Astrocyte of the cerebellum (primary cell): ENCODE measurements at regions not wholly inside any gene's neighbourhood (a gene's known extent, or its start where the extent isn't known, plus 50 kb on each side); places are given as distances from the start of the nearest gene placed in this dataset.
"Not testable (repeated sequence)": the region's sequence is repeated elsewhere in the genome, so short reads cannot be mapped to it uniquely, and the experiment has no call there.

Source experiments
- DNase-seq: peaks from one replicate; pipeline ENCODE4 v3.0.0-alpha.2; 2011; ENCODE audit warnings: low read depth
- H3K4me3 ChIP-seq: 2 replicates; pipeline ENCODE4 v1.5.1; 2011; ENCODE audit warnings: mild to moderate bottlenecking, low read depth, low read length, moderate library complexity
- in situ Hi-C: cut with HindIII; loops from 2 replicates; pipeline ENCODE4 v1.10.0; 2017; ENCODE audit warnings: low sequenced_read_pairs
- TF ChIP-seq, protein P1 (sequence below): IDR thresholded peaks from 2 replicates; pipeline ENCODE4 v1.5.1; 2012; ENCODE audit warnings: low read length, low read depth, moderate library complexity, mild to moderate bottlenecking; ENCODE audit errors: missing control alignments

GRCh38 chr3:168801794-168802193 lies 706.1 kb upstream of the GOLIM4 start:
- in situ Hi-C loops: no loop called here
- no peak overlapping the region for H3K4me3 ChIP-seq
- TF ChIP-seq, protein P1, sequence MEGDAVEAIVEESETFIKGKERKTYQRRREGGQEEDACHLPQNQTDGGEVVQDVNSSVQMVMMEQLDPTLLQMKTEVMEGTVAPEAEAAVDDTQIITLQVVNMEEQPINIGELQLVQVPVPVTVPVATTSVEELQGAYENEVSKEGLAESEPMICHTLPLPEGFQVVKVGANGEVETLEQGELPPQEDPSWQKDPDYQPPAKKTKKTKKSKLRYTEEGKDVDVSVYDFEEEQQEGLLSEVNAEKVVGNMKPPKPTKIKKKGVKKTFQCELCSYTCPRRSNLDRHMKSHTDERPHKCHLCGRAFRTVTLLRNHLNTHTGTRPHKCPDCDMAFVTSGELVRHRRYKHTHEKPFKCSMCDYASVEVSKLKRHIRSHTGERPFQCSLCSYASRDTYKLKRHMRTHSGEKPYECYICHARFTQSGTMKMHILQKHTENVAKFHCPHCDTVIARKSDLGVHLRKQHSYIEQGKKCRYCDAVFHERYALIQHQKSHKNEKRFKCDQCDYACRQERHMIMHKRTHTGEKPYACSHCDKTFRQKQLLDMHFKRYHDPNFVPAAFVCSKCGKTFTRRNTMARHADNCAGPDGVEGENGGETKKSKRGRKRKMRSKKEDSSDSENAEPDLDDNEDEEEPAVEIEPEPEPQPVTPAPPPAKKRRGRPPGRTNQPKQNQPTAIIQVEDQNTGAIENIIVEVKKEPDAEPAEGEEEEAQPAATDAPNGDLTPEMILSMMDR: no peak
- peak; percentile 41 for DNase-seq

DNA sequence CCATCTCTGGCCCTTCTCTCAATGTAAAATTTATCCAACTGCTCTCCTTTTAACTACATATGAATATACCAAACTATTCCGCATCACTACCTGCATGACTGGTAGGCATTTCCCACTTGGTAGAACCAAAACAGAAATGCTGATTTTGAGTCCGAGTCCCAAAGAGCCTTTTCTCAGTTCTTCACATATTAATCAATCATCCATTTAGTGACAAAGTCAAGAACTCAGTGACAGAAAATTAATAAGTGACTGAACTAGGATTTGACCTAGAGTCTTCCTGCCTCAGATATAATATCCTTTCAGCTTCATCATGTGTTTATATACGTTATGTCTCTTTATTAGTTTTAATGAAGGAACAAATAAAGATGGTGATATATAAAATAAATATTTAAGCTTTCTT lies 700.6 kb upstream of the GOLIM4 start:
- in situ Hi-C loops: no loop called here
- TF ChIP-seq, protein P1: no peak
- no peak for DNase-seq
- no peak overlapping the region for H3K4me3 ChIP-seq

DNA sequence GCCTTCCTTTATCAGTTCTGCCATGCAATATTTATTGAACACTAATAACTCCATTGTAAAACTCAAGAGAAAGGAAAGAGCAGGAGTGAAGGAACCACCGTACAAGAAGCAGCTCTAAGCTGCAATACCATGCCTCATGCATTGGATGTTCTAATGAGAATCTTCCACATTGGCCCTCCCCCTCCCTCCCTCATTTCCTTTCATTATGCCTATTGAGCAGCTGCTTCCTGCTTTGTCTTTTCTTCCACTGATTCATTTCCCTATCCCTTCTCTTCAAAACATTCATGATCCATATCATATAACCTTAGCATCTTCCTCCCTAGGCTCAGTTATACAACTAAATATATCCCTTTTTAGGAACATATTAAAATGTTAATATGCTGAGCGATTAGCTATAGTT lies 698.7 kb upstream of the GOLIM4 start:
- H3K4me3 ChIP-seq: no peak overlapping the region
- in situ Hi-C loops: no loop called here
- DNase-seq: no peak
- TF ChIP-seq, protein P1: no peak

GRCh38 chr3:168782193-168782592 lies 686.5 kb upstream of the GOLIM4 start:
- no peak for DNase-seq
- no peak overlapping the region for H3K4me3 ChIP-seq
- in situ Hi-C loops: no loop called here
- TF ChIP-seq, protein P1: no peak

GRCh38 chr3:168779970-168780645 lies 684.4 kb upstream of the GOLIM4 start:
- DNase-seq, H3K4me3 ChIP-seq, in situ Hi-C loops: not testable (repeated sequence)

- no peak overlapping the region for H3K4me3 ChIP-seq
- no peak for DNase-seq
- TF ChIP-seq, protein P1: no peak
- in situ Hi-C loops: no loop called here
These were observed 658.0 kb upstream of the GOLIM4 start for GRCh38 chr3:168753724-168754123.

DNA sequence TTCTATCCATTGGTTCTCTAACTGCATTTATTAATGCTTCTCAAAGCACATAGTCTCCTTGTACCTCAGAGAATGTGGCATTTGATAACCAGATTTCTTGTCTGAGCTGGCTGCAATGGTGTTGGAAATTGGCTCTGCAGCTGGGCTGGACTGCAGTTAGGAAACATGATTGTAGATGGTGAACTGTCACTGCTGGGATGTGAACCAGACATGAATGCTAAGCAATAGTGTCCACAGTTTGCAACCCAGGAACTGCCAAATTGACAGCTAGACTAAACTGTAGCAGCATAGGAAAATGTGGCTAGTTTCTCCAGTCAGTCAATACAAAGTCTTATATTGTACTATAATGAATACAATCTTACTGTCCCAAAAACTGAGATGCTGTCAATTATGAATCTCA lies 656.6 kb upstream of the GOLIM4 start:
- no peak overlapping the region for H3K4me3 ChIP-seq
- TF ChIP-seq, protein P1: no peak
- in situ Hi-C loops: no loop called here
- no peak for DNase-seq
